SU-DHL-6 (cell line): ENCODE measurements at regions not wholly inside any gene's neighbourhood (a gene's known extent, or its start where the extent isn't known, plus 50 kb on each side); places are given as distances from the start of the nearest gene placed in this dataset.

ENCODE experiments used
- CTCF ChIP-seq: fragments of 200-600 bp; sonication (generic); IDR thresholded peaks from one replicate; pipeline ENCODE4 v1.5.1; 2017; ENCODE audit warnings: antibody characterized with exemption, mild to moderate bottlenecking, low read length, moderate library complexity; ENCODE audit not compliant: insufficient read depth, poor library complexity, severe bottlenecking
- EZH2phosphoT487 ChIP-seq: fragments of 200-600 bp; sonication (generic), shearing (Covaris generic); conservative IDR thresholded peaks from 2 replicates; pipeline ENCODE4 v1.6.1; 2018; ENCODE audit warnings: mild to moderate bottlenecking, antibody characterized with exemption, low read length, moderate library complexity, mixed read lengths

GRCh38 chr14:97311411-97311810 is 514.2 kb downstream of the VRK1 start:
- TF ChIP-seq CTCF (no peak), EZH2phosphoT487 (no peak)
